WERI-Rb-1 (cell line): ENCODE measurements at regions not wholly inside any gene's neighbourhood (a gene's known extent, or its start where the extent isn't known, plus 50 kb on each side); places are given as distances from the start of the nearest gene placed in this dataset.
"Not testable (repeated sequence)": the region's sequence is repeated elsewhere in the genome, so short reads cannot be mapped to it uniquely, and the experiment has no call there.

Source experiments
- DNase-seq: peaks from one replicate; pipeline ENCODE4 v3.0.0-alpha.2; 2020
- H3K27ac ChIP-seq: fragments of 250-450 bp; sonication (Bioruptor Pico); 2 replicates; pipeline ENCODE4 v1.5.1; 2020; ENCODE audit warnings: mild to moderate bottlenecking, moderate library complexity
- H3K27me3 ChIP-seq: fragments of 250-450 bp; sonication (Bioruptor Pico); 2 replicates; pipeline ENCODE4 v1.5.1; 2021; ENCODE audit warnings: mild to moderate bottlenecking, low read depth, moderate library complexity; ENCODE audit not compliant: insufficient read depth, severe bottlenecking
- H3K36me3 ChIP-seq: fragments of 250-450 bp; sonication (Bioruptor Pico); 2 replicates; pipeline ENCODE4 v1.5.1; 2020; ENCODE audit warnings: mild to moderate bottlenecking, moderate library complexity
- H3K4me3 ChIP-seq: 2 replicates; pipeline ENCODE4 v1.5.1; 2011; ENCODE audit warnings: low read depth, mild to moderate bottlenecking, control low read depth, low read length
- H3K9me3 ChIP-seq: fragments of 250-450 bp; sonication (Bioruptor Pico); 2 replicates; pipeline ENCODE4 v1.5.1; 2021; ENCODE audit warnings: mild to moderate bottlenecking, moderate library complexity; ENCODE audit not compliant: severe bottlenecking
- TF ChIP-seq, protein P1 (sequence below): IDR thresholded peaks from 2 replicates; pipeline ENCODE4 v1.5.1; 2011; ENCODE audit warnings: low read depth, mild to moderate bottlenecking, control low read depth, inconsistent platforms, low read length

DNA sequence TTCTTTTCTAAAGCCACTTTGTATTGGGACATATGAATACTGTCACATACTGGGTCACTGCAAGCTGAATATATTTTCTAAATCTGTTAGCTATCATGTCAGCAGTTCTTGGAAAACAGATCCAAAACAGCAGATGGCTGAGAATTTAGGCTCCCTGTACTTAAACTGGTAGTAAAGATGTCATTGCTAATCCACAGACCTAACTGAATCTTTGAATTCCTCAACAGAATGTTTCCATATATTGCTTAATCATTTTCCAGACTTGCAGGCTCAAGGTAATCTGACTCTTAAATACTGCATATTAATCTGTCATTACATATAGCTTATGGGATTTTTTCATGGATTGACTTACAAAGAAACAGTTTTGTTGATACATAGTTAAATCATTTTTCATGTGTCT is 639.0 kb upstream of the KLHL1 start:
- H3K36me3 ChIP-seq = no peaks in the 10 kb centered on the region
- peak; percentile 10 for DNase-seq
- TF ChIP-seq, protein P1, sequence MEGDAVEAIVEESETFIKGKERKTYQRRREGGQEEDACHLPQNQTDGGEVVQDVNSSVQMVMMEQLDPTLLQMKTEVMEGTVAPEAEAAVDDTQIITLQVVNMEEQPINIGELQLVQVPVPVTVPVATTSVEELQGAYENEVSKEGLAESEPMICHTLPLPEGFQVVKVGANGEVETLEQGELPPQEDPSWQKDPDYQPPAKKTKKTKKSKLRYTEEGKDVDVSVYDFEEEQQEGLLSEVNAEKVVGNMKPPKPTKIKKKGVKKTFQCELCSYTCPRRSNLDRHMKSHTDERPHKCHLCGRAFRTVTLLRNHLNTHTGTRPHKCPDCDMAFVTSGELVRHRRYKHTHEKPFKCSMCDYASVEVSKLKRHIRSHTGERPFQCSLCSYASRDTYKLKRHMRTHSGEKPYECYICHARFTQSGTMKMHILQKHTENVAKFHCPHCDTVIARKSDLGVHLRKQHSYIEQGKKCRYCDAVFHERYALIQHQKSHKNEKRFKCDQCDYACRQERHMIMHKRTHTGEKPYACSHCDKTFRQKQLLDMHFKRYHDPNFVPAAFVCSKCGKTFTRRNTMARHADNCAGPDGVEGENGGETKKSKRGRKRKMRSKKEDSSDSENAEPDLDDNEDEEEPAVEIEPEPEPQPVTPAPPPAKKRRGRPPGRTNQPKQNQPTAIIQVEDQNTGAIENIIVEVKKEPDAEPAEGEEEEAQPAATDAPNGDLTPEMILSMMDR = no peak
- H3K9me3 ChIP-seq = no peaks in the 10 kb centered on the region
- peak overlapping the region; percentile 44; the same call in 1 of the 2 replicates for H3K27ac ChIP-seq
- no peaks in the 10 kb centered on the region for H3K27me3 ChIP-seq
- H3K4me3 ChIP-seq = no peak overlapping the region

DNA sequence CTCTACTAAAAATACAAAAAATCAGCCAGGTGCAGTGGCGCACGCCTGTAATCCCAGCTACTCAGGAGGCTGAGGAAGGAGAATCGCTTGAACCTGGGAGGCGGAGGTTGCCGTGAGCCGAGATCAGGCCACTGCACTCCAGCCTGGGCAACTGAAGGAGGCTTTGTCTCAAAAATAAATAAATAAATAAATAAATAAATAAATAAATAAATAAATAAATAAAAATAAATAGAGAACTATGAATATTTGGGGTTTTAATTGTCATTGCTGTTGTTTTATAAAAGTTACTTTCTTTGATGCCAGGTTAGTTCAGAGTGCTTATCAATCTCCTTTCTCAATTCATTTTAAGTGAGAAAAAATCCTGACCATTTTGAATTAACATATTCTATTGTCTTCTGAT is 638.2 kb upstream of the KLHL1 start:
- H3K27me3 ChIP-seq, H3K36me3 ChIP-seq, H3K9me3 ChIP-seq, DNase-seq, H3K4me3 ChIP-seq: not testable (repeated sequence)
- H3K27ac ChIP-seq = peak overlapping the region; percentile 44; the same call in 1 of the 2 replicates

- Histone ChIP-seq H3K27me3 (no peaks in the 10 kb centered on the region), H3K27ac (no peak overlapping the region), H3K9me3 (no peaks in the 10 kb centered on the region), H3K4me3 (no peak overlapping the region), H3K36me3 (no peaks in the 10 kb centered on the region)
- TF ChIP-seq, protein P1 = no peak
- DNase-seq = no peak
Observed at GRCh38 chr13:70736622-70737317, 628.5 kb upstream of the KLHL1 start.

DNA sequence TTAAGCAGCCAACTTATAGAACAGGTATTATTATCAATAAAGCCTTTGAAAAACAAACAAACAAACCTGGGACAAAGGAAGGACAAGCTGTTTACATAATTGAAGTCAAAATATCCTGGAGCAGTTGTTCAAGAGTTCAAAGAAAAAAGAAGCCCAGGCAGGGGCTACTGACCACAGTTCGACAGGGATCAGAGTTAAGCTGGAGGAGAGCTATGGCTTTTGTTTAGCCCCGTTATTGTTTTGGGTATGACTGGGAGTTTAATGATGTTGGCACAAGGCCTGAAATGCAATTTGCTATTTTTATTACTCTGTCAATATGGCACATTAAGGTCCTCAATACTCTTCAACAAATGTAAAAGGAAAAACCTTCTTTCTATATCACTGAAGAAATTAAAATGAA is 624.4 kb upstream of the KLHL1 start:
- DNase-seq = no peak
- TF ChIP-seq, protein P1 = no peak
- Histone ChIP-seq H3K36me3 (no peaks in the 10 kb centered on the region), H3K27me3 (no peaks in the 10 kb centered on the region), H3K4me3 (no peak overlapping the region), H3K27ac (no peak overlapping the region), H3K9me3 (no peaks in the 10 kb centered on the region)

GRCh38 chr13:70729369-70729768 is 621.1 kb upstream of the KLHL1 start:
- Histone ChIP-seq H3K27me3 (no peaks in the 10 kb centered on the region), H3K36me3 (no peaks in the 10 kb centered on the region), H3K4me3 (no peak overlapping the region), H3K27ac (no peak overlapping the region), H3K9me3 (no peaks in the 10 kb centered on the region)
- TF ChIP-seq, protein P1 = no peak
- DNase-seq = no peak

DNA sequence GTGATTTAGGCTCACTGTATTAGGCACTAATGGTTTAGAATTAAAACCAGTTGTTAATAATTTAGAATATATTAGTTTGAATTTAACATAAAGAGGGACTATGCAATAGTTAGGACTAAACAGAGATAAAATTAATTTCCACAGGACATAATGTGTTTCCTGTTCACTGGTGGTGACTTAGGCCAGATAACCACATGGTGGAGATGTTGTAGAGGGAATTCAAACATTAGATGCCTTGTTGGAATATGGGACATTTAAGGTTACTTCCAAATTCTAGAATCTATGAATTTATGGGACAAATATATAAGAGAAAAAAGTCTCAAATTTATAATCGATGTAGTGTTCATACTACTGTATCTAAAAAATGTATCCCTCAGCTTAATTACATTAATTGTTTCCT is 615.5 kb upstream of the KLHL1 start:
- no peak overlapping the region for H3K4me3 ChIP-seq
- H3K27ac ChIP-seq = no peak overlapping the region
- no peak for DNase-seq
- TF ChIP-seq, protein P1 = 0 out of 2 replicates have a peak, but pooled peaks have one; percentile 7
- H3K9me3 ChIP-seq = no peaks in the 10 kb centered on the region
- H3K36me3 ChIP-seq = no peaks in the 10 kb centered on the region
- H3K27me3 ChIP-seq = no peaks in the 10 kb centered on the region
